ENCODE measurements at regions not wholly inside any gene's neighbourhood (a gene's known extent, or its start where the extent isn't known, plus 50 kb on each side); places are given as distances from the start of the nearest gene placed in this dataset.

GRCh38 chr16:79543219-79543618 lies 57.3 kb downstream of the MAF start:
- TF ChIP-seq ZNF138 (tag by site-specific recombination; IDR thresholded peaks at IDR 0.05; ENCODE audit: borderline replicate concordance), result no peak
- TF ChIP-seq ZNF707 (tag by site-specific recombination; IDR thresholded peaks at IDR 0.05), result no peak
- TF ChIP-seq KLF8 (tag by site-specific recombination; IDR thresholded peaks at IDR 0.05), result no peak
- TF ChIP-seq ZNF274 (IDR thresholded peaks at IDR 0.05; ENCODE audit: low read length), result no peak
- TF ChIP-seq ZNF274 (tag by site-specific recombination; IDR thresholded peaks at IDR 0.05; ENCODE audit: borderline replicate concordance), result no peak
- TF ChIP-seq, protein P1, sequence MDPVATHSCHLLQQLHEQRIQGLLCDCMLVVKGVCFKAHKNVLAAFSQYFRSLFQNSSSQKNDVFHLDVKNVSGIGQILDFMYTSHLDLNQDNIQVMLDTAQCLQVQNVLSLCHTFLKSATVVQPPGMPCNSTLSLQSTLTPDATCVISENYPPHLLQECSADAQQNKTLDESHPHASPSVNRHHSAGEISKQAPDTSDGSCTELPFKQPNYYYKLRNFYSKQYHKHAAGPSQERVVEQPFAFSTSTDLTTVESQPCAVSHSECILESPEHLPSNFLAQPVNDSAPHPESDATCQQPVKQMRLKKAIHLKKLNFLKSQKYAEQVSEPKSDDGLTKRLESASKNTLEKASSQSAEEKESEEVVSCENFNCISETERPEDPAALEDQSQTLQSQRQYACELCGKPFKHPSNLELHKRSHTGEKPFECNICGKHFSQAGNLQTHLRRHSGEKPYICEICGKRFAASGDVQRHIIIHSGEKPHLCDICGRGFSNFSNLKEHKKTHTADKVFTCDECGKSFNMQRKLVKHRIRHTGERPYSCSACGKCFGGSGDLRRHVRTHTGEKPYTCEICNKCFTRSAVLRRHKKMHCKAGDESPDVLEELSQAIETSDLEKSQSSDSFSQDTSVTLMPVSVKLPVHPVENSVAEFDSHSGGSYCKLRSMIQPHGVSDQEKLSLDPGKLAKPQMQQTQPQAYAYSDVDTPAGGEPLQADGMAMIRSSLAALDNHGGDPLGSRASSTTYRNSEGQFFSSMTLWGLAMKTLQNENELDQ (tag by site-specific recombination; IDR thresholded peaks at IDR 0.05; ENCODE audit: low read depth), result no peak
- no peak for TF ChIP-seq ZNF335 (tag by site-specific recombination; conservative IDR thresholded peaks at IDR 0.05)
- TF ChIP-seq, protein P2, sequence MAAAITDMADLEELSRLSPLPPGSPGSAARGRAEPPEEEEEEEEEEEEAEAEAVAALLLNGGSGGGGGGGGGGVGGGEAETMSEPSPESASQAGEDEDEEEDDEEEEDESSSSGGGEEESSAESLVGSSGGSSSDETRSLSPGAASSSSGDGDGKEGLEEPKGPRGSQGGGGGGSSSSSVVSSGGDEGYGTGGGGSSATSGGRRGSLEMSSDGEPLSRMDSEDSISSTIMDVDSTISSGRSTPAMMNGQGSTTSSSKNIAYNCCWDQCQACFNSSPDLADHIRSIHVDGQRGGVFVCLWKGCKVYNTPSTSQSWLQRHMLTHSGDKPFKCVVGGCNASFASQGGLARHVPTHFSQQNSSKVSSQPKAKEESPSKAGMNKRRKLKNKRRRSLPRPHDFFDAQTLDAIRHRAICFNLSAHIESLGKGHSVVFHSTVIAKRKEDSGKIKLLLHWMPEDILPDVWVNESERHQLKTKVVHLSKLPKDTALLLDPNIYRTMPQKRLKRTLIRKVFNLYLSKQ (tag by site-specific recombination; IDR thresholded peaks at IDR 0.05; ENCODE audit: borderline replicate concordance), result no peak
- TF ChIP-seq, protein P3, sequence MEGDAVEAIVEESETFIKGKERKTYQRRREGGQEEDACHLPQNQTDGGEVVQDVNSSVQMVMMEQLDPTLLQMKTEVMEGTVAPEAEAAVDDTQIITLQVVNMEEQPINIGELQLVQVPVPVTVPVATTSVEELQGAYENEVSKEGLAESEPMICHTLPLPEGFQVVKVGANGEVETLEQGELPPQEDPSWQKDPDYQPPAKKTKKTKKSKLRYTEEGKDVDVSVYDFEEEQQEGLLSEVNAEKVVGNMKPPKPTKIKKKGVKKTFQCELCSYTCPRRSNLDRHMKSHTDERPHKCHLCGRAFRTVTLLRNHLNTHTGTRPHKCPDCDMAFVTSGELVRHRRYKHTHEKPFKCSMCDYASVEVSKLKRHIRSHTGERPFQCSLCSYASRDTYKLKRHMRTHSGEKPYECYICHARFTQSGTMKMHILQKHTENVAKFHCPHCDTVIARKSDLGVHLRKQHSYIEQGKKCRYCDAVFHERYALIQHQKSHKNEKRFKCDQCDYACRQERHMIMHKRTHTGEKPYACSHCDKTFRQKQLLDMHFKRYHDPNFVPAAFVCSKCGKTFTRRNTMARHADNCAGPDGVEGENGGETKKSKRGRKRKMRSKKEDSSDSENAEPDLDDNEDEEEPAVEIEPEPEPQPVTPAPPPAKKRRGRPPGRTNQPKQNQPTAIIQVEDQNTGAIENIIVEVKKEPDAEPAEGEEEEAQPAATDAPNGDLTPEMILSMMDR (tag by site-specific recombination; IDR thresholded peaks at IDR 0.05), result no peak
- TF ChIP-seq SETDB1 (IDR thresholded peaks at IDR 0.05; ENCODE audit: insufficient read length, low read length), result no peak
- no peak for TF ChIP-seq ZNF580 (tag by site-specific recombination; IDR thresholded peaks at IDR 0.05)
- TF ChIP-seq ZNF114 (tag by site-specific recombination; IDR thresholded peaks at IDR 0.05), result no peak
- TF ChIP-seq ZNF23 (tag by site-specific recombination; IDR thresholded peaks at IDR 0.05; ENCODE audit: borderline replicate concordance), result no peak
- TF ChIP-seq, protein P4, sequence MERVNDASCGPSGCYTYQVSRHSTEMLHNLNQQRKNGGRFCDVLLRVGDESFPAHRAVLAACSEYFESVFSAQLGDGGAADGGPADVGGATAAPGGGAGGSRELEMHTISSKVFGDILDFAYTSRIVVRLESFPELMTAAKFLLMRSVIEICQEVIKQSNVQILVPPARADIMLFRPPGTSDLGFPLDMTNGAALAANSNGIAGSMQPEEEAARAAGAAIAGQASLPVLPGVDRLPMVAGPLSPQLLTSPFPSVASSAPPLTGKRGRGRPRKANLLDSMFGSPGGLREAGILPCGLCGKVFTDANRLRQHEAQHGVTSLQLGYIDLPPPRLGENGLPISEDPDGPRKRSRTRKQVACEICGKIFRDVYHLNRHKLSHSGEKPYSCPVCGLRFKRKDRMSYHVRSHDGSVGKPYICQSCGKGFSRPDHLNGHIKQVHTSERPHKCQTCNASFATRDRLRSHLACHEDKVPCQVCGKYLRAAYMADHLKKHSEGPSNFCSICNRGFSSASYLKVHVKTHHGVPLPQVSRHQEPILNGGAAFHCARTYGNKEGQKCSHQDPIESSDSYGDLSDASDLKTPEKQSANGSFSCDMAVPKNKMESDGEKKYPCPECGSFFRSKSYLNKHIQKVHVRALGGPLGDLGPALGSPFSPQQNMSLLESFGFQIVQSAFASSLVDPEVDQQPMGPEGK (tag by site-specific recombination; IDR thresholded peaks at IDR 0.05), result no peak
- TF ChIP-seq KLF1 (tag by site-specific recombination; IDR thresholded peaks at IDR 0.05), result no peak

Measured in HEK293 (cell line).